ENCODE measurements at regions not wholly inside any gene's neighbourhood (a gene's known extent, or its start where the extent isn't known, plus 50 kb on each side); places are given as distances from the start of the nearest gene placed in this dataset.

DNA sequence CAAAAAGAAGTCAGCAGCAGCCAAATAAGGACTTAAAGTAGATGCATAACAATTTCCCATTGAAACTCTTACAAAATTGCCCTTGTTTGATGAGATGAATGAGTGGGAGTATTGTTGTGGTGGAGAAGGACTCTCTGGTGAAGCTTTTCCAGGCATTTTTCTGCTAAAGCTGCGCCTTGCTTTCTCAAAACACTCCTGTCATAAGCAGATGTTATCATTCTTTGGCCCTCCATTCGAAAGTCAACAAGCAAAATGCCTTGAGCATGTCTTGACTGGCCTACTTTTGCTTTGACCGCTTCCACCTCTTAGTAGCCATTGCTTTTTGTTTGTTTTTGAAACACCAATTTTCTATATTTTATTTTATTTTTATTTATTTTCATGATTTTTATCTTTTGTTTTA lies 340.9 kb upstream of the FGF13 start:
- no peaks in the 10 kb centered on the region for H3K79me2 ChIP-seq
- H3K27ac ChIP-seq, result no peak overlapping the region
- H3K4me1 ChIP-seq (ENCODE audit: insufficient read depth), result no peaks in the 10 kb centered on the region
- TF ChIP-seq EZH2phosphoT487 (IDR thresholded peaks at IDR 0.05; ENCODE audit: low read depth, severe bottlenecking, unreplicated experiment) (no peak), EZH2 (IDR thresholded peaks at IDR 0.05; ENCODE audit: borderline replicate concordance) (no peak)
- TF ChIP-seq, protein P1, sequence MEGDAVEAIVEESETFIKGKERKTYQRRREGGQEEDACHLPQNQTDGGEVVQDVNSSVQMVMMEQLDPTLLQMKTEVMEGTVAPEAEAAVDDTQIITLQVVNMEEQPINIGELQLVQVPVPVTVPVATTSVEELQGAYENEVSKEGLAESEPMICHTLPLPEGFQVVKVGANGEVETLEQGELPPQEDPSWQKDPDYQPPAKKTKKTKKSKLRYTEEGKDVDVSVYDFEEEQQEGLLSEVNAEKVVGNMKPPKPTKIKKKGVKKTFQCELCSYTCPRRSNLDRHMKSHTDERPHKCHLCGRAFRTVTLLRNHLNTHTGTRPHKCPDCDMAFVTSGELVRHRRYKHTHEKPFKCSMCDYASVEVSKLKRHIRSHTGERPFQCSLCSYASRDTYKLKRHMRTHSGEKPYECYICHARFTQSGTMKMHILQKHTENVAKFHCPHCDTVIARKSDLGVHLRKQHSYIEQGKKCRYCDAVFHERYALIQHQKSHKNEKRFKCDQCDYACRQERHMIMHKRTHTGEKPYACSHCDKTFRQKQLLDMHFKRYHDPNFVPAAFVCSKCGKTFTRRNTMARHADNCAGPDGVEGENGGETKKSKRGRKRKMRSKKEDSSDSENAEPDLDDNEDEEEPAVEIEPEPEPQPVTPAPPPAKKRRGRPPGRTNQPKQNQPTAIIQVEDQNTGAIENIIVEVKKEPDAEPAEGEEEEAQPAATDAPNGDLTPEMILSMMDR (IDR thresholded peaks at IDR 0.05; ENCODE audit: poor library complexity), result no peak
- H3K36me3 ChIP-seq (replicated peaks; ENCODE audit: insufficient read depth, low read depth), result no peaks in the 10 kb centered on the region
- no peaks in the 10 kb centered on the region for H4K20me1 ChIP-seq (ENCODE audit: insufficient read depth, poor library complexity, severe bottlenecking)
- no peaks in the 10 kb centered on the region for H3K9me3 ChIP-seq (ENCODE audit: low read depth)
- H2AFZ ChIP-seq, result no peak overlapping the region
- WGBS (ENCODE audit: low lambda C conversion rate, missing lambda C conversion rate), result 52% methylated on average over 3 of the region's 3 CpGs
- no peaks in the 10 kb centered on the region for H3K9me2 ChIP-seq (replicated peaks; ENCODE audit: insufficient read depth)
- no peak overlapping the region for H3K4me3 ChIP-seq
- H3K4me2 ChIP-seq, result no peak overlapping the region
- no peaks in the 10 kb centered on the region for H3K27me3 ChIP-seq
- DNase-seq (ENCODE audit: low spot score), result no peak

DNA sequence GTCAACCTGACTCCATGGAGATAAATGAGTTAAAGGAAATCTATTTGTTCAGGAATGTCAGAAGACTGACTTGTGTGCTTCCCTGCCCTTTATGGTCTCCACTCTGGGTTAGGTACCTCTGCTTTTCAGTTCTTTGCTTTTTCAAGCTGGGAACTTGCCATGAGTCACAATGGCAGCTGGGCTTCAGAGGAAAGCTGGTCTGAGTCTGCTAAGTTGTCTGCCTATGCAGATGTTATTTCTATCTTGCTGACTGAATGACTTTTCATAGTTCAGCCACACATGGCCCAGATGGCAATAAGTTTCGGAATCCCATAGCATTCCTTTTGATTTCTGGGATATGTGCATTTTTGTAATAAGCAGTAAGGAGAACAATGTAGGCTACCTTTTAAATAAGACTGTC lies 337.9 kb upstream of the FGF13 start:
- Histone ChIP-seq H3K4me2 (no peak overlapping the region), H4K20me1 (ENCODE audit: insufficient read depth, poor library complexity, severe bottlenecking) (no peaks in the 10 kb centered on the region), H3K4me3 (no peak overlapping the region)

GRCh38 chrX:139044680-139045079 lies 333.2 kb upstream of the FGF13 start:
- Histone ChIP-seq H3K79me2 (no peaks in the 10 kb centered on the region), H3K9me3 (ENCODE audit: low read depth) (no peaks in the 10 kb centered on the region), H3K9me2 (replicated peaks; ENCODE audit: insufficient read depth) (no peaks in the 10 kb centered on the region), H4K20me1 (ENCODE audit: insufficient read depth, poor library complexity, severe bottlenecking) (no peaks in the 10 kb centered on the region), H2AFZ (no peak overlapping the region), H3K27ac (no peak overlapping the region), H3K36me3 (replicated peaks; ENCODE audit: insufficient read depth, low read depth) (no peaks in the 10 kb centered on the region), H3K27me3 (no peaks in the 10 kb centered on the region), H3K4me2 (no peak overlapping the region), H3K4me3 (no peak overlapping the region), H3K4me1 (ENCODE audit: insufficient read depth) (no peaks in the 10 kb centered on the region)
- 79% methylated on average over 6 of the region's 6 CpGs for WGBS (ENCODE audit: low lambda C conversion rate, missing lambda C conversion rate)
- DNase-seq (ENCODE audit: low spot score), result no peak
- TF ChIP-seq, protein P1 (IDR thresholded peaks at IDR 0.05; ENCODE audit: poor library complexity), result no peak
- TF ChIP-seq EZH2phosphoT487 (IDR thresholded peaks at IDR 0.05; ENCODE audit: low read depth, severe bottlenecking, unreplicated experiment), result no peak
- no peak for TF ChIP-seq EZH2 (IDR thresholded peaks at IDR 0.05; ENCODE audit: borderline replicate concordance)

More for the DNA sequence above, 337.9 kb upstream of the FGF13 start:
- Histone ChIP-seq H2AFZ (no peak overlapping the region), H3K9me3 (ENCODE audit: low read depth) (no peaks in the 10 kb centered on the region), H3K27ac (no peak overlapping the region), H3K36me3 (replicated peaks; ENCODE audit: insufficient read depth, low read depth) (no peaks in the 10 kb centered on the region), H3K9me2 (replicated peaks; ENCODE audit: insufficient read depth) (no peaks in the 10 kb centered on the region), H3K79me2 (no peaks in the 10 kb centered on the region), H3K4me1 (ENCODE audit: insufficient read depth) (no peaks in the 10 kb centered on the region), H3K27me3 (no peaks in the 10 kb centered on the region)
- DNase-seq (ENCODE audit: low spot score), result no peak
- 86% methylated on average over 1 of the region's 1 CpG for WGBS (ENCODE audit: low lambda C conversion rate, missing lambda C conversion rate)
- TF ChIP-seq EZH2 (IDR thresholded peaks at IDR 0.05; ENCODE audit: borderline replicate concordance) (no peak), EZH2phosphoT487 (IDR thresholded peaks at IDR 0.05; ENCODE audit: low read depth, severe bottlenecking, unreplicated experiment) (no peak)
- TF ChIP-seq, protein P1 (IDR thresholded peaks at IDR 0.05; ENCODE audit: poor library complexity), result no peak

- DNase-seq (ENCODE audit: low spot score), result no peak
- H2AFZ ChIP-seq, result no peak overlapping the region
- no peaks in the 10 kb centered on the region for H3K9me2 ChIP-seq (replicated peaks; ENCODE audit: insufficient read depth)
- H3K27me3 ChIP-seq, result no peaks in the 10 kb centered on the region
- no peaks in the 10 kb centered on the region for H3K79me2 ChIP-seq
- no peak overlapping the region for H3K4me3 ChIP-seq
- H3K4me2 ChIP-seq, result no peak overlapping the region
- no peaks in the 10 kb centered on the region for H3K9me3 ChIP-seq (ENCODE audit: low read depth)
- no peaks in the 10 kb centered on the region for H3K36me3 ChIP-seq (replicated peaks; ENCODE audit: insufficient read depth, low read depth)
- no peak overlapping the region for H3K27ac ChIP-seq
- no peaks in the 10 kb centered on the region for H4K20me1 ChIP-seq (ENCODE audit: insufficient read depth, poor library complexity, severe bottlenecking)
- H3K4me1 ChIP-seq (ENCODE audit: insufficient read depth), result no peaks in the 10 kb centered on the region
- TF ChIP-seq EZH2 (IDR thresholded peaks at IDR 0.05; ENCODE audit: borderline replicate concordance), result no peak
- TF ChIP-seq, protein P1 (IDR thresholded peaks at IDR 0.05; ENCODE audit: poor library complexity), result no peak
- TF ChIP-seq EZH2phosphoT487 (IDR thresholded peaks at IDR 0.05; ENCODE audit: low read depth, severe bottlenecking, unreplicated experiment), result no peak
Measured at GRCh38 chrX:139039041-139039440, 327.5 kb upstream of the FGF13 start.
